A673 (cell line): ENCODE measurements at regions not wholly inside any gene's neighbourhood (a gene's known extent, or its start where the extent isn't known, plus 50 kb on each side); places are given as distances from the start of the nearest gene placed in this dataset.

Source experiments
- BruUV-seq: library from RNA; stranded (reverse); fragments of 400-500 nt; replicated peaks from 2 replicates; lab custom pipeline; 2021; lab: Mats Ljungman, UMichigan
- CTCF ChIA-PET: fragments of 300-600 bp; sonication (Branson Sonifier 250); formaldehyde crosslinking; loops from one replicate; lab custom pipeline; 2022; ENCODE audit warnings: antibody characterized with exemption; lab: Charles Lee
- POLR2A ChIA-PET: fragments of 300-600 bp; sonication (Branson Sonifier 250); formaldehyde crosslinking; loops from one replicate; lab custom pipeline; 2022; ENCODE audit warnings: antibody characterized with exemption; ENCODE audit not compliant: low non-redundant PET; lab: Charles Lee
- DNase-seq: peaks from one replicate; pipeline ENCODE4 v3.0.0-alpha.2; 2015; ENCODE audit warnings: low spot score
- H3K27ac ChIP-seq: fragments of 200-600 bp; sonication (generic); 2 replicates; pipeline ENCODE4 v1.5.1; 2016; ENCODE audit warnings: mixed run types, low read depth, mild to moderate bottlenecking, mixed read lengths, antibody characterized with exemption, low read length; ENCODE audit not compliant: poor library complexity, severe bottlenecking
- H3K27me3 ChIP-seq: fragments of 200-600 bp; sonication (generic); replicated peaks from 2 replicates; pipeline ENCODE4 v1.6.1; 2017; ENCODE audit warnings: mixed run types, low read depth, mild to moderate bottlenecking, mixed read lengths, antibody characterized with exemption, low read length; ENCODE audit not compliant: insufficient read depth, poor library complexity
- H3K36me3 ChIP-seq: fragments of 200-600 bp; sonication (generic); 2 replicates; pipeline ENCODE4 v1.6.1; 2016; ENCODE audit warnings: mixed run types, mild to moderate bottlenecking, mixed read lengths, antibody characterized with exemption, low read length; ENCODE audit not compliant: insufficient read depth, poor library complexity, severe bottlenecking
- H3K4me1 ChIP-seq: fragments of 200-600 bp; sonication (generic); 2 replicates; pipeline ENCODE4 v1.6.1; 2017; ENCODE audit warnings: mixed run types, mild to moderate bottlenecking, mixed read lengths, antibody characterized with exemption, low read length; ENCODE audit not compliant: insufficient read depth, poor library complexity, severe bottlenecking
- H3K4me3 ChIP-seq: fragments of 200-600 bp; sonication (generic); 2 replicates; pipeline ENCODE4 v1.5.1; 2016; ENCODE audit warnings: low read depth, mixed run types, mild to moderate bottlenecking, mixed read lengths, low read length; ENCODE audit not compliant: poor library complexity, severe bottlenecking
- H3K9me3 ChIP-seq: fragments of 200-600 bp; sonication (generic); 2 replicates; pipeline ENCODE4 v1.6.1; 2016; ENCODE audit warnings: mixed run types, low read depth, mild to moderate bottlenecking, mixed read lengths, antibody characterized with exemption, low read length; ENCODE audit not compliant: poor library complexity, severe bottlenecking
- EZH2 ChIP-seq: fragments of 200-600 bp; sonication (generic); IDR thresholded peaks from 2 replicates; pipeline ENCODE4 v1.6.1; 2017; ENCODE audit warnings: borderline replicate concordance, low read depth, mild to moderate bottlenecking, mixed read lengths, antibody characterized with exemption, low read length; ENCODE audit not compliant: poor library complexity, severe bottlenecking
- intact Hi-C: fragments of 100-400 bp; cut with micrococcal nuclease; formaldehyde crosslinking; loops from one replicate; pipeline ENCODE4 v1.10.0; 2022; ENCODE audit not compliant: unreplicated experiment
- TF ChIP-seq, protein P1 (sequence below): fragments of 300-800, 200-600 bp; sonication (generic); conservative IDR thresholded peaks from 2 replicates; pipeline ENCODE4 v1.5.1; 2017; ENCODE audit warnings: low read depth, mild to moderate bottlenecking, antibody characterized with exemption, low read length, moderate library complexity, mixed read lengths

DNA sequence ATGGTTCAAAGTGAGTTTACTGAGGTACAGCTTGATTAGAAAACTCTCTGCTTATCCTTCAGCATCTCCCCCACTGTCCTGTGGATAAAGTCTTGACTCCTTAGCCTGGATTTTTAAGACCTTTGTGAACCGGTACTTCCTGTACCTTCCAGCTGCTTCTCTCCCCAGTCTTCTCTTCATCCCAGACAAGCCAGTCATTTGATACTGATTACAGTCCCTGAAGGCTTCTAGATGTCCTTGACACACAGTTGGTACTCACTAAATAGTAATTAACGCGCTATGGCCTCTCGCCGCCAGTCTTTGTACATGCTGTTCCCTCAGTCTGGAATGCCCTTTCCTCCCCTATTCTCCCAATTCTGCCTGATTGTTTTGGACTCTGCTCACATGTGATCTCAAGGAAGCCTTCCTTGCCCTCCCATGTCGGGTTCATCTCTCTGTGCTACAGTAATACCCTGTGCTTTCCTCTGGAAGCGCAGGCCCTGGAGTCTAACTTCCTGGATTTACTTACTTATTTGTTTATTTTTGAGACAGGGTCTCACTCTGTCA is 50.6 kb upstream of the PTGR2 start:
- Histone ChIP-seq H3K4me3 (no peak overlapping the region), H3K9me3 (no peaks in the 10 kb centered on the region), H3K27me3 (no peaks in the 10 kb centered on the region), H3K36me3 (no peaks in the 10 kb centered on the region), H3K27ac (no peak overlapping the region), H3K4me1 (no peaks in the 10 kb centered on the region)
- BruUV-seq = no TSS peak
- no peak for DNase-seq
- intact Hi-C loops = no loop called here
- ChIA-PET CTCF (no interaction called here), POLR2A (no interaction called here)
- no peak for TF ChIP-seq EZH2
- TF ChIP-seq, protein P1, sequence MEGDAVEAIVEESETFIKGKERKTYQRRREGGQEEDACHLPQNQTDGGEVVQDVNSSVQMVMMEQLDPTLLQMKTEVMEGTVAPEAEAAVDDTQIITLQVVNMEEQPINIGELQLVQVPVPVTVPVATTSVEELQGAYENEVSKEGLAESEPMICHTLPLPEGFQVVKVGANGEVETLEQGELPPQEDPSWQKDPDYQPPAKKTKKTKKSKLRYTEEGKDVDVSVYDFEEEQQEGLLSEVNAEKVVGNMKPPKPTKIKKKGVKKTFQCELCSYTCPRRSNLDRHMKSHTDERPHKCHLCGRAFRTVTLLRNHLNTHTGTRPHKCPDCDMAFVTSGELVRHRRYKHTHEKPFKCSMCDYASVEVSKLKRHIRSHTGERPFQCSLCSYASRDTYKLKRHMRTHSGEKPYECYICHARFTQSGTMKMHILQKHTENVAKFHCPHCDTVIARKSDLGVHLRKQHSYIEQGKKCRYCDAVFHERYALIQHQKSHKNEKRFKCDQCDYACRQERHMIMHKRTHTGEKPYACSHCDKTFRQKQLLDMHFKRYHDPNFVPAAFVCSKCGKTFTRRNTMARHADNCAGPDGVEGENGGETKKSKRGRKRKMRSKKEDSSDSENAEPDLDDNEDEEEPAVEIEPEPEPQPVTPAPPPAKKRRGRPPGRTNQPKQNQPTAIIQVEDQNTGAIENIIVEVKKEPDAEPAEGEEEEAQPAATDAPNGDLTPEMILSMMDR = no peak

DNA sequence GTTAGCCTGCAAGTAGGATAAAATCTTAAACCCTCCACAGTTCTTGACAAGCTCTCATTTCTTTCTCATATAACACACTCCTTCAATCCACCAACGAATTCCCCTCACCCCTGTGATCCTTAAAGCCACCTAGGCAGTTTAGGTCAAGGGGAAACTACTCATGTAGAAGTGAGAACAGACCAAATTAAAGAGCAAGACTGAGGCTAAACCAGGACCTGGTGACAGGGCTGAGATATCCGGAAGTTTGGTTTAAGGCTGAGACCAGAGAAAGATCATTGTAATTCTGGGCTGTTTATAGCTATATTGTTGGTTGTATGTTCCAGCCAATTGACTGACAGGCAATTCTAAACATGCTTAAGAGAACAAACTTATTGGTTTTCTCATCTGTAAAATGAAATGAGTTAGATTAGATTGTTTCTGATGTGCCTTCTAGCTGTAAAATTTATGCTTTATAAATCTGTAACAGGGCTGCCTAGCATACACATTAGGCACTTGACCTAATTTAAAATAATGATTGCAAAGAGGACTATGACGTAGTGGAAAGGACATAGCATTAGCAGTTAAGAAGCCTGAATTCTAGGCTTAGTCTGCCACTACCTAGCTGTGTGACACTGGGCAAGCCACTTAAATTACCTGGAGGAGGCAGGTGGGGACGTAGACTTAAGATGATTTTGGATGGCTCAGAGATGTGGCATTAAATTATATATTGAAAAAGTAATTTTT is 53.9 kb upstream of the PTGR2 start:
- Histone ChIP-seq H3K4me1 (no peaks in the 10 kb centered on the region), H3K36me3 (no peaks in the 10 kb centered on the region), H3K4me3 (no peak overlapping the region), H3K27me3 (no peaks in the 10 kb centered on the region), H3K9me3 (no peaks in the 10 kb centered on the region), H3K27ac (no peak overlapping the region)
- POLR2A ChIA-PET = no interaction called here
- CTCF ChIA-PET = interaction anchor here (0.7 kb wide), 1 partner anchor 44 kb away, joined by 10 read pairs; no protein-coding TSS in a partner anchor
- intact Hi-C loops = no loop called here
- no TSS peak for BruUV-seq
- DNase-seq = no peak
- no peak for TF ChIP-seq EZH2
- TF ChIP-seq, protein P1 = no peak

DNA sequence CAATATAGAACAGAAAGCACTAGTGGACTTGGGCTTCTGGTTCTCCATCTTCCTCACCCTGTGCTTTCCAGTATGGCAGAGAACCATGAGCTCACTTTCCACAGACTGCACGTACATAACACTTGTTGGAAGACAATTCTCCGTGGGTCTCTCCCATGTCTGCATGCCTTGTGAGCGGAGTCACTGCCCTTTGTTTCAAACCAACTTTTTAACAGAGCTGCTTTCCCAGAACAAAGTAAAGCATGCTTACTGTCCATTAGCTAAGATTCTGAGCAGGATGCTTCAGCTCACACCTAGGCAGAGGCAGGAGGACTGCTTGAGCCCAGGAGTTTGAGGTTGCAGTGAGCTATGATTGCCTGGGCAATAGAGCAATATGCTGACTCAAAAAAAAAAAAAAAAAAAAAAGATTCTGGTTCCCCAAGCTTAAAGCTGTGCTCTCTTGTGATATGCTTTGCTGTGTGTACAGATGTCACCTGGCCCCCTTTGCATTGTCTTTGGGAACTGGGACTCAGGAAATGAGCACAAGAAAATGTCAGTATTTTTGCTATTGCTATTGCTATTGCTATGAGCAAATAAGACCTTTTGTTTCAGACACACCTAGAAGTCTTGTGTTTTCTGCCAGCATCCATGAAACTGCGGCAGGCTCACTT is 54.6 kb upstream of the PTGR2 start:
- intact Hi-C loops = no loop called here
- Histone ChIP-seq H3K9me3 (no peaks in the 10 kb centered on the region), H3K4me1 (no peaks in the 10 kb centered on the region), H3K27ac (no peak overlapping the region), H3K4me3 (no peak overlapping the region), H3K27me3 (no peaks in the 10 kb centered on the region), H3K36me3 (no peaks in the 10 kb centered on the region)
- DNase-seq = no peak
- no TSS peak for BruUV-seq
- ChIA-PET CTCF (no interaction called here), POLR2A (no interaction called here)
- TF ChIP-seq, protein P1 = no peak
- no peak for TF ChIP-seq EZH2
